ENCODE measurements at regions not wholly inside any gene's neighbourhood (a gene's known extent, or its start where the extent isn't known, plus 50 kb on each side); places are given as distances from the start of the nearest gene placed in this dataset.

- Mint-ChIP-seq H3K27ac (ENCODE audit: unreplicated experiment) (no peak overlapping the region), H3K4me1 (ENCODE audit: low read depth) (no peaks in the 10 kb centered on the region), H3K9me3 (ENCODE audit: low read depth) (no peaks in the 10 kb centered on the region), H3K36me3 (ENCODE audit: low read depth) (no peaks in the 10 kb centered on the region), H3K4me3 (ENCODE audit: unreplicated experiment) (no peak overlapping the region), H3K27me3 (ENCODE audit: low read depth) (peaks cover 5% of the 10 kb centered on the region)
- no peak for TF ChIP-seq CTCF (IDR thresholded peaks at IDR 0.05)
- DNase-seq (ENCODE audit: low spot score): no peak
Observed at GRCh38 chr15:53416219-53416940, 343.1 kb downstream of the WDR72 start.

- TF ChIP-seq CTCF (IDR thresholded peaks at IDR 0.05): no peak
- no peaks in the 10 kb centered on the region for H3K36me3 Mint-ChIP-seq (ENCODE audit: low read depth)
- H3K27ac Mint-ChIP-seq (ENCODE audit: unreplicated experiment): no peak overlapping the region
- H3K27me3 Mint-ChIP-seq (ENCODE audit: low read depth): no peaks in the 10 kb centered on the region
- H3K9me3 Mint-ChIP-seq (ENCODE audit: low read depth): no peaks in the 10 kb centered on the region
- no peaks in the 10 kb centered on the region for H3K4me1 Mint-ChIP-seq (ENCODE audit: low read depth)
- no peak overlapping the region for H3K4me3 Mint-ChIP-seq (ENCODE audit: unreplicated experiment)
- DNase-seq (ENCODE audit: low spot score): no peak
Observed at GRCh38 chr15:53414167-53414566, 345.3 kb downstream of the WDR72 start.

- Mint-ChIP-seq H3K27me3 (ENCODE audit: low read depth) (peaks cover 1% of the 10 kb centered on the region), H3K36me3 (ENCODE audit: low read depth) (no peaks in the 10 kb centered on the region), H3K4me3 (ENCODE audit: unreplicated experiment) (no peak overlapping the region), H3K27ac (ENCODE audit: unreplicated experiment) (no peak overlapping the region), H3K4me1 (ENCODE audit: low read depth) (no peaks in the 10 kb centered on the region), H3K9me3 (ENCODE audit: low read depth) (no peaks in the 10 kb centered on the region)
- TF ChIP-seq CTCF (IDR thresholded peaks at IDR 0.05): no peak
- no peak for DNase-seq (ENCODE audit: low spot score)
Observed at GRCh38 chr15:53412542-53412941, 346.9 kb downstream of the WDR72 start.

- H3K4me3 Mint-ChIP-seq (ENCODE audit: unreplicated experiment): no peak overlapping the region
- no peaks in the 10 kb centered on the region for H3K9me3 Mint-ChIP-seq (ENCODE audit: low read depth)
- peaks cover 15% of the 10 kb centered on the region for H3K27me3 Mint-ChIP-seq (ENCODE audit: low read depth)
- H3K4me1 Mint-ChIP-seq (ENCODE audit: low read depth): no peaks in the 10 kb centered on the region
- no peak for TF ChIP-seq CTCF (IDR thresholded peaks at IDR 0.05)
- no peaks in the 10 kb centered on the region for H3K36me3 Mint-ChIP-seq (ENCODE audit: low read depth)
- DNase-seq (ENCODE audit: low spot score): no peak
- no peak overlapping the region for H3K27ac Mint-ChIP-seq (ENCODE audit: unreplicated experiment)
Observed at GRCh38 chr15:53404930-53405493, 354.5 kb downstream of the WDR72 start.

- DNase-seq (ENCODE audit: low spot score): no peak
- no peaks in the 10 kb centered on the region for H3K4me1 Mint-ChIP-seq (ENCODE audit: low read depth)
- no peak overlapping the region for H3K4me3 Mint-ChIP-seq (ENCODE audit: unreplicated experiment)
- no peaks in the 10 kb centered on the region for H3K9me3 Mint-ChIP-seq (ENCODE audit: low read depth)
- no peak overlapping the region for H3K27ac Mint-ChIP-seq (ENCODE audit: unreplicated experiment)
- TF ChIP-seq CTCF (IDR thresholded peaks at IDR 0.05): no peak
- peaks cover 11% of the 10 kb centered on the region for H3K27me3 Mint-ChIP-seq (ENCODE audit: low read depth)
- H3K36me3 Mint-ChIP-seq (ENCODE audit: low read depth): no peaks in the 10 kb centered on the region
Observed at GRCh38 chr15:53401503-53401902, 358.0 kb downstream of the WDR72 start.
